DND-41 (cell line): ENCODE measurements at regions not wholly inside any gene's neighbourhood (a gene's known extent, or its start where the extent isn't known, plus 50 kb on each side); places are given as distances from the start of the nearest gene placed in this dataset.

Experiments
- ATAC-seq: fragments of 200-7000 bp; cut with Tn5 transposase; 3 replicates; pipeline ENCODE4 v1.9.1; 2021; ENCODE audit warnings: low read depth; ENCODE audit not compliant: insufficient read depth
- DNase-seq: peaks from one replicate; pipeline ENCODE4 v3.0.0-alpha.2; 2020
- H2AFZ ChIP-seq: 2 replicates; pipeline ENCODE4 v1.6.0; 2012; ENCODE audit warnings: low read depth, low read length
- H3K27ac ChIP-seq: 2 replicates; pipeline ENCODE4 v1.5.1; 2012; ENCODE audit warnings: low read length, inconsistent platforms
- H3K27me3 ChIP-seq: fragments of 200-600 bp; sonication (generic); 2 replicates; pipeline ENCODE4 v1.6.0; 2012; ENCODE audit warnings: low read length, mild to moderate bottlenecking, inconsistent platforms; ENCODE audit not compliant: insufficient read depth, poor library complexity
- H3K36me3 ChIP-seq: 2 replicates; pipeline ENCODE4 v1.5.1; 2012; ENCODE audit warnings: low read length, inconsistent platforms; ENCODE audit not compliant: insufficient read depth
- H3K4me1 ChIP-seq: 2 replicates; pipeline ENCODE4 v1.5.1; 2012; ENCODE audit warnings: mild to moderate bottlenecking, low read length; ENCODE audit not compliant: insufficient read depth
- H3K4me2 ChIP-seq: 2 replicates; pipeline ENCODE4 v1.6.0; 2012; ENCODE audit warnings: mild to moderate bottlenecking, moderate library complexity, low read length, inconsistent platforms; ENCODE audit not compliant: insufficient read depth
- H3K4me3 ChIP-seq, 2 experiments: fragments of 200-600 bp in 1 of 2; shearing (Covaris generic) in 1 of 2; 2 replicates each; pipeline ENCODE4 v1.5.1; 2012 to 2016; ENCODE audit warnings: inconsistent platforms in 2 of 2, low read length in 2 of 2, mild to moderate bottlenecking in 2 of 2, low read depth in 1 of 2, moderate library complexity in 1 of 2
- H3K79me2 ChIP-seq: 2 replicates; pipeline ENCODE4 v1.6.0; 2012; ENCODE audit warnings: low read length, inconsistent platforms; ENCODE audit not compliant: insufficient read depth
- H3K9ac ChIP-seq: 2 replicates; pipeline ENCODE4 v1.6.0; 2012; ENCODE audit warnings: low read depth, mild to moderate bottlenecking, inconsistent platforms, low read length, moderate library complexity
- H3K9me3 ChIP-seq: 2 replicates; pipeline ENCODE4 v1.5.1; 2012; ENCODE audit warnings: low read length, moderate library complexity, mild to moderate bottlenecking, inconsistent platforms; ENCODE audit not compliant: insufficient read depth, severe bottlenecking
- H4K20me1 ChIP-seq: 2 replicates; pipeline ENCODE4 v1.6.0; 2012; ENCODE audit warnings: low read length; ENCODE audit not compliant: insufficient read depth
- EZH2 ChIP-seq: IDR thresholded peaks from 3 replicates; pipeline ENCODE4 v1.6.1; 2012; ENCODE audit warnings: borderline replicate concordance, low read depth, mild to moderate bottlenecking, moderate library complexity, low read length, inconsistent platforms; ENCODE audit not compliant: severe bottlenecking
- TF ChIP-seq, protein P1 (sequence below): IDR thresholded peaks from 2 replicates; pipeline ENCODE4 v1.5.1; 2012; ENCODE audit warnings: borderline replicate concordance, low read length, moderate library complexity, mild to moderate bottlenecking; ENCODE audit not compliant: poor library complexity, severe bottlenecking; ENCODE audit errors: extremely low read depth

DNA sequence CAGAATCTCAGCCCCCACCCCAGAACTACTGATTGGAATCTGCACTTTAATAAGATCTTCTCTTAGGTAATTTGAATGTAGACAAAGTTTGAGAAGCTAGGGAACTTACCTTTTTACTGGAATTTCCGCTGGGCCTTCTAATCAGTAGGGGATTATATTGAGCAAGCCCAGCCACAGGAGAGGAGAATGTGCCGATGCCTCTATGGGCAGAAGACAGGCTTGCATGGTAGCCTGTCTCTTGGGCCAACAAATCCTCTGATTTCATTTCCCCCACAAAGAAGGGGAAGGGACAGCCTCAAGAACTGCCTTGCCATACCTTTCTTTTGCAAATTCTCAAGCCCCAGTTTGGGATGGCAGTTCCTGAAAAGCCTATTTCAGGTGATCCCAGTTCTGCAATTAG lies 163.4 kb upstream of the BDNF start:
- H3K4me3 ChIP-seq, result no peak overlapping the region
- H3K4me2 ChIP-seq, result no peak overlapping the region
- no peak overlapping the region for H3K27ac ChIP-seq
- H2AFZ ChIP-seq, result no peak overlapping the region
- no peaks in the 10 kb centered on the region for H3K27me3 ChIP-seq
- no peak for ATAC-seq
- no peaks in the 10 kb centered on the region for H3K4me1 ChIP-seq
- no peak overlapping the region for H3K9ac ChIP-seq
- no peak for TF ChIP-seq EZH2
- TF ChIP-seq, protein P1, sequence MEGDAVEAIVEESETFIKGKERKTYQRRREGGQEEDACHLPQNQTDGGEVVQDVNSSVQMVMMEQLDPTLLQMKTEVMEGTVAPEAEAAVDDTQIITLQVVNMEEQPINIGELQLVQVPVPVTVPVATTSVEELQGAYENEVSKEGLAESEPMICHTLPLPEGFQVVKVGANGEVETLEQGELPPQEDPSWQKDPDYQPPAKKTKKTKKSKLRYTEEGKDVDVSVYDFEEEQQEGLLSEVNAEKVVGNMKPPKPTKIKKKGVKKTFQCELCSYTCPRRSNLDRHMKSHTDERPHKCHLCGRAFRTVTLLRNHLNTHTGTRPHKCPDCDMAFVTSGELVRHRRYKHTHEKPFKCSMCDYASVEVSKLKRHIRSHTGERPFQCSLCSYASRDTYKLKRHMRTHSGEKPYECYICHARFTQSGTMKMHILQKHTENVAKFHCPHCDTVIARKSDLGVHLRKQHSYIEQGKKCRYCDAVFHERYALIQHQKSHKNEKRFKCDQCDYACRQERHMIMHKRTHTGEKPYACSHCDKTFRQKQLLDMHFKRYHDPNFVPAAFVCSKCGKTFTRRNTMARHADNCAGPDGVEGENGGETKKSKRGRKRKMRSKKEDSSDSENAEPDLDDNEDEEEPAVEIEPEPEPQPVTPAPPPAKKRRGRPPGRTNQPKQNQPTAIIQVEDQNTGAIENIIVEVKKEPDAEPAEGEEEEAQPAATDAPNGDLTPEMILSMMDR, result no peak
- DNase-seq, result no peak
- H4K20me1 ChIP-seq, result no peaks in the 10 kb centered on the region
- H3K79me2 ChIP-seq, result no peaks in the 10 kb centered on the region
- no peaks in the 10 kb centered on the region for H3K36me3 ChIP-seq
- H3K9me3 ChIP-seq, result no peaks in the 10 kb centered on the region

DNA sequence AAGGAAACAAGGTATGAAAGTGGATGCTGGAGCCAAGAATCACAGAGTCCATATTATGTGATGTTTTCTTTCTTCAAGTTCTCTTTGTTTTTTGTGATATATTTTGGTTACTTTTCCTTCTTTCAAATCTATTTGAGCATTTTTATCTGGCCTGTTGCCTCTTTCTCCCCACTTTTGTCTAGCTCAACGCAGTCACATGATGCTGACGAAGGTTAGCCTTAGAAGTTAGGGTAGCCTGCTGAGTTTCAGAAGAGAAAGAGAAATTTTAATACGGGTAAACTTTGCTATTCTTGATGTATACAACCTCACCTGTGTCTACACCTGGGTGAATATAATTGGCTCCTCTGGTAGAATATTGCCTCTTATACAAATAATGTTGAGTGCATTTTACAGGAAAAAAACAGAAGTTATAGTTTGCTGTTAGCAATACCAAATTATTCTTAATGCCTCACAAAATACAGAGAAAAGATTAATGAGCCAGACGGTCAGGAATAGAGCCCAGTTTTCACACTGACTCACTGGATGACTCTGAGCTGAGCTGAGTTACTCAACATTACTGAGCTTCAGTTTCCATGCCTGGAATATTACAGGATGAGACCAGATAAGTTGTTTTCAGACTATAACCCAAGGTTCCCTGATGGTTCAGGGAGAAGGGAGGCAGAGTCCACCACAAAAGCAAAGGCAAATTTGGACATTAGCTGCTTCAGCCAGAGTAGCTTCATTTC lies 161.6 kb upstream of the BDNF start:
- Histone ChIP-seq H2AFZ (no peak overlapping the region), H3K9me3 (no peaks in the 10 kb centered on the region), H3K4me2 (no peak overlapping the region), H4K20me1 (no peaks in the 10 kb centered on the region), H3K9ac (no peak overlapping the region), H3K27ac (no peak overlapping the region), H3K27me3 (no peaks in the 10 kb centered on the region), H3K4me3 (no peak overlapping the region), H3K36me3 (no peaks in the 10 kb centered on the region), H3K4me1 (no peaks in the 10 kb centered on the region), H3K79me2 (no peaks in the 10 kb centered on the region)
- no peak for ATAC-seq
- no peak for TF ChIP-seq EZH2
- TF ChIP-seq, protein P1, result no peak
- no peak for DNase-seq

DNA sequence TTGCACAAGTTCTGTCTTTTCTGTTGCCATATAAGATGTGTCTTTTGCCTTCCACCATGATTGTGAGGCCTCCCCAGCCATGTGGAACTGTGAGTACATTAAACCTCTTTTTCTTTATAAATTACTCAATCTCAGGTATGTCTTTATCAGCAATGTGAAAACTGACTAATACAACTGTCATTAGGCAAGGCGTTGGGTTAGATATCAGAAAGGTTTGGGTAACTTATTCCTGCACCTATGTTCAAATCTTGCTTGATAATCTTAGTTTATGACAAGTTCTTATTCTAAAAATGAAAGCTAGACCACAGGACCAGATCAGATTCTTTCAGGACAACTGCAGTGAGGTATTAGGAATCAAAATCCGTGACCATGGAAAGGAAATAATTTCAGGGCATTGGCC lies 160.6 kb upstream of the BDNF start:
- Histone ChIP-seq H3K9ac (no peak overlapping the region), H3K4me3 (no peak overlapping the region), H3K27me3 (no peaks in the 10 kb centered on the region), H2AFZ (no peak overlapping the region), H3K4me1 (no peaks in the 10 kb centered on the region), H4K20me1 (no peaks in the 10 kb centered on the region), H3K36me3 (no peaks in the 10 kb centered on the region), H3K4me2 (no peak overlapping the region), H3K9me3 (no peaks in the 10 kb centered on the region), H3K27ac (no peak overlapping the region), H3K79me2 (no peaks in the 10 kb centered on the region)
- ATAC-seq (no peak), DNase-seq (no peak)
- no peak for TF ChIP-seq EZH2
- TF ChIP-seq, protein P1, result no peak
